ENCODE measurements at regions not wholly inside any gene's neighbourhood (a gene's known extent, or its start where the extent isn't known, plus 50 kb on each side); places are given as distances from the start of the nearest gene placed in this dataset.

GRCh38 chr3:72414481-72415016 lies 433.7 kb downstream of the SHQ1 start:
- Histone ChIP-seq H3K4me3 (ENCODE audit: low read depth, low read length) (no peak overlapping the region), H3K4me1 (ENCODE audit: control insufficient read depth, insufficient read depth, low read length) (no peaks in the 10 kb centered on the region), H3K27ac (ENCODE audit: low read depth, low read length) (no peak overlapping the region), H3K36me3 (ENCODE audit: control insufficient read depth, insufficient read depth, low read length) (no peaks in the 10 kb centered on the region), H3K9me3 (ENCODE audit: control insufficient read depth, insufficient read depth, low read length) (no peaks in the 10 kb centered on the region), H3K27me3 (ENCODE audit: control insufficient read depth, insufficient read depth, low read length) (no peaks in the 10 kb centered on the region)
- WGBS (ENCODE audit: insufficient coverage): no CpG with 5 or more reads among the region's 3 CpGs
- DNase-seq (ENCODE audit: low read depth in 4 of 6, low spot score in 6 of 6): no peak

- Histone ChIP-seq H3K9me3 (ENCODE audit: control insufficient read depth, insufficient read depth, low read length) (no peaks in the 10 kb centered on the region), H3K27me3 (ENCODE audit: control insufficient read depth, insufficient read depth, low read length) (no peaks in the 10 kb centered on the region), H3K4me1 (ENCODE audit: control insufficient read depth, insufficient read depth, low read length) (no peaks in the 10 kb centered on the region), H3K27ac (ENCODE audit: low read depth, low read length) (peak overlapping the region; percentile 65), H3K4me3 (ENCODE audit: low read depth, low read length) (no peak overlapping the region), H3K36me3 (ENCODE audit: control insufficient read depth, insufficient read depth, low read length) (no peaks in the 10 kb centered on the region)
- WGBS (ENCODE audit: insufficient coverage): no CpG with 5 or more reads among the region's 4 CpGs
- DNase-seq (ENCODE audit: low read depth in 4 of 6, low spot score in 6 of 6): peak in 1 of 6 donors; percentile 22
Measured at GRCh38 chr3:72413228-72413627, 435.0 kb downstream of the SHQ1 start.

DNA sequence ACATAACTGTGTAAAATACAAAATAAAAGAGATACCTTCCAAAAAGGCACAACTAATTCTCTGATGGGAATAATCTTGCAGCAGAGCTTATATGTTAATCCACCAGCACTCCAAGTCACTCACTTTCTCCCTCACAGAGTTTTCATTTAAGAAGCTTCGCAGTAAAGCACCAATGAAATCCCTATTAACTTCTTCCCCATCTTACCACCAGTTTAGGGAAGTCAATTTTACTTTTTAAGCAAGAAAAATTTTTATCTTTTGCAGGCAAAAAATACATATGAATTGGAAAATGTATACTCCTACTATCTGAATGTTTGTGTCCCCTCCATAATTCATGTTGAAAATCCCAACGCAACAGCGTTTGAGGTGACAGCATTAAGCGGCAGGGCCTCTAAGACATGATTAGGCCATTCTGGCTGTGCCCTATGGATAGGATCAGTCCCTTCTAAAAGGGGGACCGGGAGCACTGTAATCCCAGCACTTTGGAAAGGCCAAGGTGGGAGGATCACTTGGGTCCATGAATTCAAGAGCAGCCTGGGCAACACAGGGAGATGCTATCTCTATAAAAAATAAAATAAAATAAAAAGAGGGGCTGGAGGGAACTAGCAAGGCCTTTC lies 435.8 kb downstream of the SHQ1 start:
- no peaks in the 10 kb centered on the region for H3K9me3 ChIP-seq (ENCODE audit: control insufficient read depth, insufficient read depth, low read length)
- WGBS (ENCODE audit: insufficient coverage): no CpG with 5 or more reads among the region's 5 CpGs
- peak overlapping the region; percentile 65 for H3K27ac ChIP-seq (ENCODE audit: low read depth, low read length)
- no peaks in the 10 kb centered on the region for H3K36me3 ChIP-seq (ENCODE audit: control insufficient read depth, insufficient read depth, low read length)
- H3K4me1 ChIP-seq (ENCODE audit: control insufficient read depth, insufficient read depth, low read length): no peaks in the 10 kb centered on the region
- no peak for DNase-seq (ENCODE audit: low read depth in 4 of 6, low spot score in 6 of 6)
- H3K4me3 ChIP-seq (ENCODE audit: low read depth, low read length): no peak overlapping the region
- no peaks in the 10 kb centered on the region for H3K27me3 ChIP-seq (ENCODE audit: control insufficient read depth, insufficient read depth, low read length)

- no CpG with 5 or more reads among the region's 1 CpG for WGBS (ENCODE audit: insufficient coverage)
- H3K36me3 ChIP-seq (ENCODE audit: control insufficient read depth, insufficient read depth, low read length): no peaks in the 10 kb centered on the region
- no peak overlapping the region for H3K27ac ChIP-seq (ENCODE audit: low read depth, low read length)
- H3K9me3 ChIP-seq (ENCODE audit: control insufficient read depth, insufficient read depth, low read length): no peaks in the 10 kb centered on the region
- H3K4me3 ChIP-seq (ENCODE audit: low read depth, low read length): no peak overlapping the region
- no peaks in the 10 kb centered on the region for H3K4me1 ChIP-seq (ENCODE audit: control insufficient read depth, insufficient read depth, low read length)
- no peaks in the 10 kb centered on the region for H3K27me3 ChIP-seq (ENCODE audit: control insufficient read depth, insufficient read depth, low read length)
- no peak for DNase-seq (ENCODE audit: low read depth in 4 of 6, low spot score in 6 of 6)
Measured at GRCh38 chr3:72411843-72412242, 436.4 kb downstream of the SHQ1 start.

- Histone ChIP-seq H3K4me3 (ENCODE audit: low read depth, low read length) (no peak overlapping the region), H3K9me3 (ENCODE audit: control insufficient read depth, insufficient read depth, low read length) (no peaks in the 10 kb centered on the region), H3K36me3 (ENCODE audit: control insufficient read depth, insufficient read depth, low read length) (no peaks in the 10 kb centered on the region), H3K27ac (ENCODE audit: low read depth, low read length) (no peak overlapping the region), H3K4me1 (ENCODE audit: control insufficient read depth, insufficient read depth, low read length) (no peaks in the 10 kb centered on the region), H3K27me3 (ENCODE audit: control insufficient read depth, insufficient read depth, low read length) (no peaks in the 10 kb centered on the region)
- DNase-seq (ENCODE audit: low read depth in 4 of 6, low spot score in 6 of 6): no peak
- no CpG with 5 or more reads among the region's 2 CpGs for WGBS (ENCODE audit: insufficient coverage)
Measured at GRCh38 chr3:72411126-72411525, 437.1 kb downstream of the SHQ1 start.

DNA sequence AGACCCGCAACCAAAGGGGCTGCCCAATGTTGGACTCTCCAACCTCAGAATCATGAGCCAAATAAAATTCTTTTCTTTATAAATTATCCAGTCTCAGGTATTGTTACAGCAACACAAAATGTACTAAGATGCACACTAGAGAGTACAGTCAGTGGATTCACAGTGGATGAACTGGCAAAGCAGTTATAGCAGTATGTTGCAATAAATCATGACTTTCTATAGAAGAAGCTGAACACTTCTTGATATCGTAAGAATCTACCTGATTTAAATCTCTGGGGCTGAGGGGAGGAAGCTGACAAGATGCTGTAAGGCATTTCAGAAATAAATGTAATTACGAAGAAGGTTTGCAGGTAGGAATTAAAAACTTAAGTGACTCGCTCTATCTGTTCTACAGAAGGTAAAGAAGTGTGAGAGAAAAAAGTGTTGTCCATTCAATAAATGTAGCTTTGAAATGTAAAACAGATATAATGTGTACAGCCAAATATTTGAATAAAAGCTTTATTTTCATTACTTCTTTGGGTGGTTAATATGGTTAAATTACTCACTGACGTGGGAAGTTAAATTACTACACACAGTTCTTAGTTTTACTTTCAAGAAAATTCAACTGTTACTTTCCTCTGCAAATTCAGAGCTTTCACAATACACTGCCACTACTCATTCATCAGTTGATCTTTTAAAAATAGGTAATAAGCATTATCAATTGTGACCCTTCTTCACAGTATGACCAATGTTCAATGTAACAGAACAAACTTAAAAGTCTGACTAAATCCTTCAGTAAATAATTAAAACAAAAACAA lies 439.1 kb downstream of the SHQ1 start:
- no CpG with 5 or more reads among the region's 5 CpGs for WGBS (ENCODE audit: insufficient coverage)
- Histone ChIP-seq H3K4me3 (ENCODE audit: low read depth, low read length) (no peak overlapping the region), H3K36me3 (ENCODE audit: control insufficient read depth, insufficient read depth, low read length) (no peaks in the 10 kb centered on the region), H3K4me1 (ENCODE audit: control insufficient read depth, insufficient read depth, low read length) (peaks cover 4% of the 10 kb centered on the region), H3K9me3 (ENCODE audit: control insufficient read depth, insufficient read depth, low read length) (no peaks in the 10 kb centered on the region), H3K27me3 (ENCODE audit: control insufficient read depth, insufficient read depth, low read length) (no peaks in the 10 kb centered on the region), H3K27ac (ENCODE audit: low read depth, low read length) (no peak overlapping the region)
- DNase-seq (ENCODE audit: low read depth in 4 of 6, low spot score in 6 of 6): no peak

GRCh38 chr3:72407766-72408165 lies 440.5 kb downstream of the SHQ1 start:
- no peaks in the 10 kb centered on the region for H3K27me3 ChIP-seq (ENCODE audit: control insufficient read depth, insufficient read depth, low read length)
- H3K36me3 ChIP-seq (ENCODE audit: control insufficient read depth, insufficient read depth, low read length): no peaks in the 10 kb centered on the region
- H3K4me1 ChIP-seq (ENCODE audit: control insufficient read depth, insufficient read depth, low read length): peaks cover 4% of the 10 kb centered on the region
- WGBS (ENCODE audit: insufficient coverage): 62% methylated on average over 5 of the region's 6 CpGs
- DNase-seq (ENCODE audit: low read depth in 4 of 6, low spot score in 6 of 6): no peak
- no peak overlapping the region for H3K4me3 ChIP-seq (ENCODE audit: low read depth, low read length)
- H3K9me3 ChIP-seq (ENCODE audit: control insufficient read depth, insufficient read depth, low read length): no peaks in the 10 kb centered on the region
- no peak overlapping the region for H3K27ac ChIP-seq (ENCODE audit: low read depth, low read length)

DNA sequence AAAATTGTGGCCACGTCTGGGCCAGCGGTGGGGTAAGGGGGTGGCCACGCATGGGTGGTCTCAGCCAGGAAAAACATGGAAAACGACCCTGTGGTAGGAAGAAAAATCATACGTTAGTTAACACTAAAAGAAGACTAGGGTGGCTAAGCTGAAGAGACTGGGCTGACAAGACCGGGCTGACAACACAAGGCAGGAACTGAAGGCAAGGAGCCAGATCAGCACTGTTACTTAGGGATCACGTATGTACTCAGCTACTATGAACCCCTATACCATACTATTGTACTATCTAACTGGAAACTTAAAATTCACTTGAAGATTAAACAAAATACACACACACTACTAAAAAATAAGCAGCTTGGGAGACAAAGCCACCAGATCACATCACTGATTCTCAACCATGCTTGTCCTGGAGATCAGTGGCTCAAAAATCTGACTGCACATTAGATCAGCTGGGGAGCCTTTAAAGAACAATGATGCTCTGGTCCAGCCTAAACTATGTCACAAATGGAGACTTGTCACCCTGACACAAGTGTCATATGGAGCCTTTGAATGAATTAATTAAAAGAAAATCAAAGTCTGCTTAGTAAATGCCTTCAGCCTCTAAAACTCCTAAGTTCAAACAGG lies 442.2 kb downstream of the SHQ1 start:
- Histone ChIP-seq H3K4me3 (ENCODE audit: low read depth, low read length) (no peak overlapping the region), H3K4me1 (ENCODE audit: control insufficient read depth, insufficient read depth, low read length) (peaks cover 4% of the 10 kb centered on the region), H3K36me3 (ENCODE audit: control insufficient read depth, insufficient read depth, low read length) (no peaks in the 10 kb centered on the region), H3K27me3 (ENCODE audit: control insufficient read depth, insufficient read depth, low read length) (no peaks in the 10 kb centered on the region), H3K27ac (ENCODE audit: low read depth, low read length) (no peak overlapping the region), H3K9me3 (ENCODE audit: control insufficient read depth, insufficient read depth, low read length) (no peaks in the 10 kb centered on the region)
- DNase-seq (ENCODE audit: low read depth in 4 of 6, low spot score in 6 of 6): peak in 2 of 6 donors; percentile 53 to 55
- 29% methylated on average over 5 of the region's 7 CpGs for WGBS (ENCODE audit: insufficient coverage)

DNA sequence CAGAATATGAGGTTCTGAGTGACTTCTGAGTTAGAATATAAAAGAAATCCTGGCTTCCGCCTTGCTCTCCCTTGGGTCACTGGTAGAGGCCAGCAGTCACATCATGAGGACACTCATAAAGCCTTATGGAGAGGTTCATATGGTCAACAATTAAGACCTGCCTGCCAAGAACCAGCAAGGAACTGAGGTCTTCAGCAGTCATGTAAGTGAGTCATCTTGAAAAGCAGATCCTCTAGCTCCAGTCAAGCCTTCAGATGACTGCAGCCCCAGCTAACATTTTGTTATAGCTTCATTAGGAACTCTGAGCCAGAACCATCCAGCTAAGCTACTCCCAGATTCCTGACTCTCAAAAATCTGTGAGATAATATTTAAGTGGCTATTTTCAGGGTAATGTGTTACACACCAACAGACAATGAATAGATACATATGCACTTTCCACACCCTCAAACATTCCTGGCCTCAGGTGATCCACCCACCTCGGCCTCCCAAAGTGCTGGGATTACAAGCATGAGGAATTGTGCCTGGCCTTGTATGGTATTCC lies 447.2 kb downstream of the SHQ1 start:
- Histone ChIP-seq H3K4me1 (ENCODE audit: control insufficient read depth, insufficient read depth, low read length) (peaks cover 4% of the 10 kb centered on the region), H3K36me3 (ENCODE audit: control insufficient read depth, insufficient read depth, low read length) (no peaks in the 10 kb centered on the region), H3K27ac (ENCODE audit: low read depth, low read length) (no peak overlapping the region), H3K27me3 (ENCODE audit: control insufficient read depth, insufficient read depth, low read length) (no peaks in the 10 kb centered on the region), H3K9me3 (ENCODE audit: control insufficient read depth, insufficient read depth, low read length) (no peaks in the 10 kb centered on the region), H3K4me3 (ENCODE audit: low read depth, low read length) (no peak overlapping the region)
- WGBS (ENCODE audit: insufficient coverage): 100% methylated on average over 1 of the region's 2 CpGs
- no peak for DNase-seq (ENCODE audit: low read depth in 4 of 6, low spot score in 6 of 6)
